Keratinocyte (primary cell): ENCODE measurements at regions not wholly inside any gene's neighbourhood (a gene's known extent, or its start where the extent isn't known, plus 50 kb on each side); places are given as distances from the start of the nearest gene placed in this dataset.

Experiments used
- DNase-seq: peaks from one replicate; pipeline ENCODE4 v3.0.0-alpha.2; 2011; ENCODE audit warnings: low read depth, missing footprints, low spot score
- FAIRE-seq: peaks from 2 replicates; lab custom pipeline; 2011; peaks lifted over from hg19 to GRCh38; lab: Jason Lieb, UNC
- H2AFZ ChIP-seq: 2 replicates; pipeline ENCODE4 v1.6.0; 2012; ENCODE audit warnings: low read length, control low read depth, inconsistent platforms; ENCODE audit not compliant: control insufficient read depth
- H3K27ac ChIP-seq: 2 replicates; pipeline ENCODE4 v1.5.1; 2011; ENCODE audit warnings: low read length; ENCODE audit not compliant: control insufficient read depth, insufficient read depth
- H3K27me3 ChIP-seq: 3 replicates; pipeline ENCODE4 v1.6.0; 2011; ENCODE audit warnings: low read length; ENCODE audit not compliant: control insufficient read depth, insufficient read depth; ENCODE audit errors: extremely low read depth
- H3K36me3 ChIP-seq, 2 experiments: 2 replicates in 1 of 2; 3 replicates in 1 of 2; pipeline ENCODE4 v1.5.1; 2011; ENCODE audit warnings: low read length in 2 of 2, mild to moderate bottlenecking in 1 of 2; ENCODE audit not compliant: control insufficient read depth in 2 of 2, insufficient read depth in 2 of 2; ENCODE audit errors: extremely low read depth in 1 of 2
- H3K4me1 ChIP-seq: 3 replicates; pipeline ENCODE4 v1.5.1; 2011; ENCODE audit warnings: low read length; ENCODE audit not compliant: control insufficient read depth, insufficient read depth; ENCODE audit errors: extremely low read depth
- H3K4me2 ChIP-seq: 3 replicates; pipeline ENCODE4 v1.6.0; 2011; ENCODE audit warnings: low read depth, low read length; ENCODE audit not compliant: control insufficient read depth, insufficient read depth; ENCODE audit errors: extremely low read depth
- H3K4me3 ChIP-seq, 3 experiments: fragments of 200-600 bp in 1 of 3; sonication (generic) in 1 of 3; 2 replicates in 2 of 3; 3 replicates in 1 of 3; pipeline ENCODE4 v1.5.1; 2011 to 2016; ENCODE audit warnings: low read length in 3 of 3, mild to moderate bottlenecking in 3 of 3, control low read depth in 2 of 3, inconsistent platforms in 1 of 3, low read depth in 1 of 3, mixed read lengths in 1 of 3, mixed run types in 1 of 3, moderate library complexity in 1 of 3; ENCODE audit not compliant: control insufficient read depth in 2 of 3, insufficient read depth in 2 of 3; ENCODE audit errors: extremely low read depth in 1 of 3
- H3K79me2 ChIP-seq: 2 replicates; pipeline ENCODE4 v1.6.0; 2012; ENCODE audit warnings: low read length; ENCODE audit not compliant: control insufficient read depth, insufficient read depth
- H3K9ac ChIP-seq: 3 replicates; pipeline ENCODE4 v1.6.0; 2011; ENCODE audit warnings: low read length; ENCODE audit not compliant: control insufficient read depth, insufficient read depth; ENCODE audit errors: extremely low read depth
- H3K9me1 ChIP-seq: 3 replicates; pipeline ENCODE4 v1.6.0; 2011; ENCODE audit warnings: low read length; ENCODE audit not compliant: control insufficient read depth, insufficient read depth; ENCODE audit errors: extremely low read depth
- H3K9me3 ChIP-seq: 2 replicates; pipeline ENCODE4 v1.5.1; 2012; ENCODE audit warnings: low read depth, low read length; ENCODE audit not compliant: control insufficient read depth
- H4K20me1 ChIP-seq: 3 replicates; pipeline ENCODE4 v1.6.0; 2011; ENCODE audit warnings: low read length; ENCODE audit not compliant: control insufficient read depth, insufficient read depth; ENCODE audit errors: extremely low read depth
- CTCF ChIP-seq, 3 experiments: IDR thresholded peaks in 1 of 3; conservative IDR thresholded peaks in 1 of 3; optimal IDR thresholded peaks in 1 of 3; 2 replicates in 2 of 3; 3 replicates in 1 of 3; pipeline versions ENCODE3 to v1.5.1; 2011; ENCODE audit warnings: low read length in 3 of 3, mild to moderate bottlenecking in 3 of 3, moderate library complexity in 2 of 3, control low read depth in 1 of 3, inconsistent platforms in 1 of 3; ENCODE audit not compliant: insufficient read depth in 2 of 3; ENCODE audit errors: extremely low read depth in 1 of 3
- EZH2 ChIP-seq: IDR thresholded peaks from one replicate; pipeline ENCODE4 v1.6.1; 2012; ENCODE audit warnings: inconsistent platforms, mild to moderate bottlenecking, low read length, moderate library complexity
- dilution Hi-C: fragments of 300-500 bp; cut with MboI; formaldehyde crosslinking; loops from one replicate; pipeline ENCODE4 v1.7.0; 2020; ENCODE audit warnings: low sequenced_read_pairs; ENCODE audit not compliant: extremely low pct_ligation_motif_present

GRCh38 chr15:59936741-59937140, 67.4 kb upstream of the FOXB1 start:
- H3K9me1 ChIP-seq = no peaks in the 10 kb centered on the region
- no peak overlapping the region for H3K9ac ChIP-seq
- H3K4me2 ChIP-seq = no peak overlapping the region
- H3K36me3 ChIP-seq = no peaks in the 10 kb centered on the region
- FAIRE-seq = no peak
- peaks cover 11% of the 10 kb centered on the region for H3K27me3 ChIP-seq
- no peak overlapping the region for H2AFZ ChIP-seq
- no peak overlapping the region for H3K4me3 ChIP-seq
- H3K9me3 ChIP-seq = no peaks in the 10 kb centered on the region
- dilution Hi-C loops = no loop called here
- H3K4me1 ChIP-seq = no peaks in the 10 kb centered on the region
- no peaks in the 10 kb centered on the region for H3K79me2 ChIP-seq
- H3K27ac ChIP-seq = no peak overlapping the region
- no peak for DNase-seq
- TF ChIP-seq EZH2 (no peak), CTCF (optimal IDR thresholded peaks at IDR 0.05 in 1 of 3, IDR thresholded peaks at IDR 0.05 in 1 of 3, conservative IDR thresholded peaks at IDR 0.05 in 1 of 3; ENCODE audit: extremely low read depth in 1 of 3, insufficient read depth in 2 of 3, low read length in 3 of 3) (no peak)
- H4K20me1 ChIP-seq = no peaks in the 10 kb centered on the region

GRCh38 chr15:59933607-59934006, 70.5 kb upstream of the FOXB1 start:
- no peak overlapping the region for H2AFZ ChIP-seq
- no peak for DNase-seq
- no peak for FAIRE-seq
- no peak overlapping the region for H3K4me2 ChIP-seq
- no peak overlapping the region for H3K9ac ChIP-seq
- no peak overlapping the region for H3K4me3 ChIP-seq
- dilution Hi-C loops = no loop called here
- H3K4me1 ChIP-seq = no peaks in the 10 kb centered on the region
- H3K9me3 ChIP-seq = no peaks in the 10 kb centered on the region
- no peaks in the 10 kb centered on the region for H3K36me3 ChIP-seq
- H3K79me2 ChIP-seq = no peaks in the 10 kb centered on the region
- peaks cover 14% of the 10 kb centered on the region for H3K27me3 ChIP-seq
- no peak overlapping the region for H3K27ac ChIP-seq
- no peaks in the 10 kb centered on the region for H3K9me1 ChIP-seq
- no peaks in the 10 kb centered on the region for H4K20me1 ChIP-seq
- TF ChIP-seq EZH2 = no peak
- TF ChIP-seq CTCF (optimal IDR thresholded peaks at IDR 0.05 in 1 of 3, IDR thresholded peaks at IDR 0.05 in 1 of 3, conservative IDR thresholded peaks at IDR 0.05 in 1 of 3; ENCODE audit: extremely low read depth in 1 of 3, insufficient read depth in 2 of 3, low read length in 3 of 3) = no peak
